ENCODE measurements at regions not wholly inside any gene's neighbourhood (a gene's known extent, or its start where the extent isn't known, plus 50 kb on each side); places are given as distances from the start of the nearest gene placed in this dataset.
A peak's percentile ranks its signal among the peaks of the same experiment; 100 is the strongest.

DNA sequence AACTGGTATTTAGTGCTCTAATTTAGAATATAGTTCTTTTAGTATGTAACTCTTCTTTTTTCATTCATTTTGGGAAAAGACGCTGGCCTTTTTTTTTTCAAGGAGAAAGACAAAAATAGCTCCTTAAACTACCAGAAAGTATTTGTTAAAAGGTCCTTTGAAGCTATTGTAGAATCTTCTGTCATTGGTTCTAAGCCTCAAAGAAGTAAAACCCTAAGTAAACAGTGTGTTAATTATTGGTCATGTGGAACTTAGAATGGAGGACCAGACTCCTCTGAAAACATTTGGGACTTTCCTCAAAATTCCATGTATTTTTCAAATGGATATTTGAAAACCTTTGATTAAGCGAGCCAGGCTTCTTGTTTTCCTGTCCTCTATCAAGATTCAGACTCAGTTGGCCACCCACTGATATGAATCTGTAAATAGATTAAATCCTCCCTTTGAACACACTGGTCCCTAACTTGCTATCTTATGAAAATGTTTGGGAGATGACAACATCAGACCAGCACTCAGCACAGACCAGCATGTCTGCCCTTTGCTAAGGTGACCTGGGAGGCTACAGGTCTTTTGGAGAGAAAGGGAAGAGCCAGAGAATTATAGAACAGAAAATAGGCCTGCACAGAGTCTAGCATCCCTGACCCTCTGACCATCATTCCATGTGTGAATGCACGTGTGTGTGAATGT lies 120.3 kb upstream of the GATA6 start:
- FAIRE-seq (no peak), DNase-seq (ENCODE audit: low read depth) (no peak)
- TF ChIP-seq, protein P1, sequence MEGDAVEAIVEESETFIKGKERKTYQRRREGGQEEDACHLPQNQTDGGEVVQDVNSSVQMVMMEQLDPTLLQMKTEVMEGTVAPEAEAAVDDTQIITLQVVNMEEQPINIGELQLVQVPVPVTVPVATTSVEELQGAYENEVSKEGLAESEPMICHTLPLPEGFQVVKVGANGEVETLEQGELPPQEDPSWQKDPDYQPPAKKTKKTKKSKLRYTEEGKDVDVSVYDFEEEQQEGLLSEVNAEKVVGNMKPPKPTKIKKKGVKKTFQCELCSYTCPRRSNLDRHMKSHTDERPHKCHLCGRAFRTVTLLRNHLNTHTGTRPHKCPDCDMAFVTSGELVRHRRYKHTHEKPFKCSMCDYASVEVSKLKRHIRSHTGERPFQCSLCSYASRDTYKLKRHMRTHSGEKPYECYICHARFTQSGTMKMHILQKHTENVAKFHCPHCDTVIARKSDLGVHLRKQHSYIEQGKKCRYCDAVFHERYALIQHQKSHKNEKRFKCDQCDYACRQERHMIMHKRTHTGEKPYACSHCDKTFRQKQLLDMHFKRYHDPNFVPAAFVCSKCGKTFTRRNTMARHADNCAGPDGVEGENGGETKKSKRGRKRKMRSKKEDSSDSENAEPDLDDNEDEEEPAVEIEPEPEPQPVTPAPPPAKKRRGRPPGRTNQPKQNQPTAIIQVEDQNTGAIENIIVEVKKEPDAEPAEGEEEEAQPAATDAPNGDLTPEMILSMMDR (IDR thresholded peaks at IDR 0.05; ENCODE audit: insufficient read depth, low read length, severe bottlenecking): no peak
- no peaks in the 10 kb centered on the region for H3K36me3 ChIP-seq (ENCODE audit: control insufficient read depth, insufficient read depth, low read length)
- no peak overlapping the region for H3K4me3 ChIP-seq (ENCODE audit: low read depth, low read length)
- H3K27me3 ChIP-seq (ENCODE audit: control insufficient read depth, insufficient read depth, low read length): peaks cover 2% of the 10 kb centered on the region

DNA sequence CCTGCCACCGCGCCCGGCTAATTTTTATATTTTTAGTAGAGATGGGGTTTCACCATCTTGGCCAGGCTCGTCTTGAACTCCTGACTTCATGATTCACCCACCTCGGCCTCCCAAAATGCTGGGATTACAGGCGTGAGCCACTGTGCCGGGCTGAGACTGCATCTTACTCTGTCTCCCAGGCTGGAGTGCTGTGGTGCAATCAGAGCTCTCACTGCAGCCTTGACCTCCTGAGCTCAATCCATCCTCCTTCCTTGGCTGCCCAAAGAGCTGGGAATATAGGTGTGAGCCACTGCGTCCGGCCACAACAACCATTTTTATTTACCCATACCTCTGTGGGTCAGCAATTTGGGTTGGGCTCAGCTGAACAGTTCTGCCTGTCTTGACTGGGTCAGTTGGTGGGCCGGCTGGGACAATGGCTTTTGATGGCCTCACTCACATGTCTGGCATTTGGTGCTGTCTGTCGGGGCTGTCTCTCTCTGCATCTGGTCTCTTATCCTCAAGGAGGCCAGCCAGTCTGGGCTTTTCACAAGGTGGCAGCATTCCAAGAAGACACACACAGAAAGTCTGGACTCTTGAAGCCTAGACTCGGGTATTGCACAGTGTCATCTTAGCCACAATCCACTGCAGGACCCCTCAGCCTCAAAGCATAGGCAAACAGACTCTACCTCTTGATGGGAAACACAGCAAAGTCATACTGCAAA lies 116.8 kb upstream of the GATA6 start:
- peaks cover 2% of the 10 kb centered on the region for H3K27me3 ChIP-seq (ENCODE audit: control insufficient read depth, insufficient read depth, low read length)
- TF ChIP-seq, protein P1 (IDR thresholded peaks at IDR 0.05; ENCODE audit: insufficient read depth, low read length, severe bottlenecking): no peak
- no peak overlapping the region for H3K4me3 ChIP-seq (ENCODE audit: low read depth, low read length)
- FAIRE-seq (no peak), DNase-seq (ENCODE audit: low read depth) (no peak)
- no peaks in the 10 kb centered on the region for H3K36me3 ChIP-seq (ENCODE audit: control insufficient read depth, insufficient read depth, low read length)

DNA sequence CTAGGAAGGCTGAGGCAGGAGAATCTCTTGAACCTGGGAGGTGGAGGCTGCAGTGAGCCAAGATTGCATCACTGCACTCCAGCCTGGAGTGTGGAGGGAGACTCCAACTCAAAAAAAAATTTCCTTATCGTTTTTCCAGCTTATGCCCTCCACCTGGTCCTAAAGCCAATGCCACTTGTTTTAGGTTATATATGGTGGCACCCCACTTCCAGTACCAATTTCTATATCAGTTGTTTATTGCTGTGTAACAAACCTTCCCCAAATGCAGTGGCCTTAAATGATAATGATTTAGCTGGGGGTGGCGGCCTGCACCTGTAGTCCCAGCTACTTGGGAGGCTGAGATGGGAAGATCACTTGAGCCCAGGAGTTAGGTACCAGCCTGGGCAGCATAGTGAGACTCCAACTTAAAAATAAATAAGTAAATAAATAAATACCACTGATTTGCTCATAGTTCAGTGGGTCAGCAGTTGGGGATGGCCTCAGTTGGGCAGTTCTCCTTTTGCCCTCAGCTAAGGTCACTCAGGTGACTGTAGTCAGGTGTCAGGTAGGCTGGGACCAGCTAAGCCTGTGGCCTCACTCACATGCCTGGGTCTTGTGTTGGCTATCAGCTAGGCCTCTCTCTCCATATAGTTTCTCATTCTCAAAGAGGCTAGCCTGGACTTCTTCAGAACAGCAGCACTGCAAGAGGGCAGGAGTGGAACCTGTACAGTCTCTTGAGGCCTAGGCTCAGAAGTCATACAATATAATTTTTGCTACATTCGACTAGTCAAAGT lies 113.7 kb upstream of the GATA6 start:
- no peak for FAIRE-seq
- H3K4me3 ChIP-seq (ENCODE audit: low read depth, low read length): no peak overlapping the region
- TF ChIP-seq, protein P1 (IDR thresholded peaks at IDR 0.05; ENCODE audit: insufficient read depth, low read length, severe bottlenecking): no peak
- H3K36me3 ChIP-seq (ENCODE audit: control insufficient read depth, insufficient read depth, low read length): no peaks in the 10 kb centered on the region
- no peaks in the 10 kb centered on the region for H3K27me3 ChIP-seq (ENCODE audit: control insufficient read depth, insufficient read depth, low read length)
- DNase-seq (ENCODE audit: low read depth): no peak

DNA sequence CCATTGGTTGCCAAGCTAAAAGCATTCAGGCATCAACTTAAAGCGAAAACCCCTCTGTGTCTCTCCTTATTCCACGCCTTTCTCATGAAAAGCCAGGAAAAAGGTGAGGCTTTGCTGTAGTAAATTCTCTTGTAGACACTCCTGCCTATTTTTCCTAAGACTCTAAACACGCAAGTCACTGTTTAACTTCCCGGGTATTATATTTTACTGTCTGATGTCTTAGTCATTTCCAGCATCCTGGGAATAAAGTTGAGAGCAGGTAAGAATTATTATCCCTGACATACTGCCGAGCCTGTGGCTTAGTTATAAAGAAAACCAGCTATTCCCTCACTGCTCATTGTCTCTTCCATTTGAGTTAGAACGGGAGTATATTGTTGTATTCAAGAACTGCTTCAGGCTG lies 112.4 kb upstream of the GATA6 start:
- FAIRE-seq (no peak), DNase-seq (ENCODE audit: low read depth) (no peak)
- no peaks in the 10 kb centered on the region for H3K27me3 ChIP-seq (ENCODE audit: control insufficient read depth, insufficient read depth, low read length)
- H3K4me3 ChIP-seq (ENCODE audit: low read depth, low read length): no peak overlapping the region
- TF ChIP-seq, protein P1 (IDR thresholded peaks at IDR 0.05; ENCODE audit: insufficient read depth, low read length, severe bottlenecking): no peak
- H3K36me3 ChIP-seq (ENCODE audit: control insufficient read depth, insufficient read depth, low read length): no peaks in the 10 kb centered on the region

DNA sequence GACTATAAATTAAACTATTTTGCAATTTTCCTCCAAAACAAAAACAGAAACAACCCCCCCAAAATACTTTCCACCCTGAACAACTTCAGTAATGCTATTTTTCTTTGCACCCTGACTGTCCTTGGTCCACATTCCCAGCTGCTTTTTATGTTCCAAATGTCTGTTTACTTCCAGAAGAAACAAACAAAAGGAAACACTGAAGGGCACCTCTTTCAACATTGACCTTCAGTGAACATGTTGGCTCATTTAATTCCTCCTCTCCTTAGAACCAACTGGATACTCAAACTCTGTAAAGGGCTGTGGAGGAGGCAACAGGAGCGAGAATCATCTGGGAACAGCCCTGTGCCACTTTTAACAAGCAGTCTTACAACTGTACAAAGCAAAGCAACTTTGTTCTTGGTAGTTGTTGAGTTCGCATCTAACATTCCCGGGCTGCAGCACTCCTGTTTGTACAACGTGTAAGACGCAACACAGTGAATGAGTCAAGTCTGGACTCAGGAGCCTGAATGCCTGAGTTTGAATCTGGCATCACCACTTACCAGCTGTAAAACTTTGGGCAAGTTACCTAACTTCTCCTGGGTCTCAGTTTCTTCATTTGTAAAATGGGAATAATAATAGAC lies 111.4 kb upstream of the GATA6 start:
- Histone ChIP-seq H3K27me3 (ENCODE audit: control insufficient read depth, insufficient read depth, low read length) (no peaks in the 10 kb centered on the region), H3K4me3 (ENCODE audit: low read depth, low read length) (no peak overlapping the region), H3K36me3 (ENCODE audit: control insufficient read depth, insufficient read depth, low read length) (no peaks in the 10 kb centered on the region)
- DNase-seq (ENCODE audit: low read depth) (peak; percentile 31), FAIRE-seq (no peak)
- TF ChIP-seq, protein P1 (IDR thresholded peaks at IDR 0.05; ENCODE audit: insufficient read depth, low read length, severe bottlenecking): no peak
